NCI-H128 (cell line): ENCODE measurements at regions not wholly inside any gene's neighbourhood (a gene's known extent, or its start where the extent isn't known, plus 50 kb on each side); places are given as distances from the start of the nearest gene placed in this dataset.
"Not testable (repeated sequence)": the region's sequence is repeated elsewhere in the genome, so short reads cannot be mapped to it uniquely, and the experiment has no call there.

Experiments
- DNase-seq: peaks from one replicate; lab custom pipeline; 2025; ENCODE audit not compliant: unreplicated experiment; lab: John Stamatoyannopoulos, UW

GRCh38 chr2:111492995-111493719 is 372.4 kb downstream of the BCL2L11 start:
- DNase-seq, result not testable (repeated sequence)

- DNase-seq, result not testable (repeated sequence)
Measured at GRCh38 chr2:111493720-111494078, 373.0 kb downstream of the BCL2L11 start.

DNA sequence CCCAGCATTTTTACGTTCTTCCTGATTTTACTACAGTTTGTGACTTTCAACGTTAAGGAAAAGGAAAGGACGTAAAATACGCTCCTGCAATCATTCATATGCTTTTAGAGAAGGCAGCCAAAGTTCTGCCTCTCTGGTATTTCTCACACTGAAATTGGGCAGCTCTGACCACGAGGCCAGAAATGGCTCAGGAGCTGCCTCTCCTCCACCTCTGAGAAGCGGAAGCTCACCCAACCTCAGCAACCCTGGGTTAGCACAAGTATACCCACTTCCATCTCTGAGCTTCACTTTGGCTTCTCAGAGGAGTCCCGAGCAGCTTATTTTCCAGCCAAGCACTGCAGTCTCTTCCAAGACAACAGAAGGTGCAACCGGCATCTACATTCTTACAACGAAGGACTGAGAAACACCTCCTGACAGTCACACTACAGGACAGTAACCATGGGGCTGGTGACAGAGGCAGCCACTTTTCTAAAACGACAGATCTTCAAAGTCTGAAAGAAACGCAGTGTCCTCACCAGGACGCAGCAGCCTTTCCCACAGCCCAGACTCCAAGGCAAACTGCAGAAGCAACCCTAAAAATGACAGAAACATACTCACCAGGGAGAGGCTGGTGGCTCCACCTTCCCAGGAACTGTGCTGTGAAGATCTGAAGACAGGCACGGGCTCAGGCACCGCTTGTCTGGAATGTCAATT is 373.7 kb downstream of the BCL2L11 start:
- not testable (repeated sequence) for DNase-seq

DNA sequence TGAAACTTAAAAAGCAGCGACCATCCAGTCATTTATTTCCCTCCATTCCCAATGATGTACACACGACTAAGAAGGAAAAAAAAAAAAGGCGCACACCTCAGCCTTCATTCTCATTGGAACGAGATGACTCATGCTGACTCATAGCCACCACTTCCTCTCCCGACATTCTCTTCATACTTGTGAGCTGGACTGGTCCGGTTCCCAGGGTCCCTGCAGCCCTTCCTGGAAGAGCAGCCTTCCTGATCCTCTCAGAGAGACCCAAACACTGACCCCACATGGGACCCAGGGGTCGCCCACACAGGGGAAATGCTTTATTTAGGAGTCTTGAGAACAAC is 374.2 kb downstream of the BCL2L11 start:
- not testable (repeated sequence) for DNase-seq

DNA sequence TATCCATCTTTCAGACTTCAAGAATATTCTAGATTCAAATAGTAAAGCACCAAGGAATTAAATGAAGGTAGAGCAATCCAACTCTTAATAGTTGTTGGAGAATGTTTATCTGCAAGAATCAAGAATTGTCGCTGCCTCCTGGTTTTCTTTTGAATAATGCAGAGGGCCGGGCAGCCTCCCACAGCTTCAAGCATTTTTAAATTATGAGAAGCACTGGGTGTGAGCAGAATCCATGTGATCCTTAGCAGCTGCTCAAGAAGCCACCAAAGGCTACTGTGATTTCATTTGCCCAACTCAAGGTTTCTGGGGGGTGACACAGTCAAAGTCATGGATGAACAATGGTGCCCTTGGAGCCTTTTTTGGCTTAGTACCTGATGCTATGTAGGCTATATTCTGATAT is 374.9 kb downstream of the BCL2L11 start:
- DNase-seq, result not testable (repeated sequence)

GRCh38 chr2:111496176-111496575 is 375.5 kb downstream of the BCL2L11 start:
- not testable (repeated sequence) for DNase-seq

DNA sequence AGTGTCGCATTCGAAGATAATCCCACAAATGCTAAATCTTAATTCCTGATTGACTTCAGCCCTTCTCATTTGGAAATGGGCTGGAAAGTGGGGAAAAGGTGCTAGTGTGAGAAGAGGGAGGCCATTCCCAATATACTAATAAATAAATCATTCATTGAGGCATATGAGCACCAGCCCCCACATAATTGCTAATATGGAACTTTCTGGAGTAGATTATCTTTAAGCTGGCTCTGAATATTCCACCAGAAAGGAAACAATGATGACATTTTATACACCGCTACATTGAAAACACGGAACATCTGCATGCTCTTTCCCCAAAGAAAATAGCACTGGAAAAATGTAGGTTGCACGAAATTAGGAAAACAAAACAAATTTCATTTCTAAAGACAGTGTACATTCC is 376.1 kb downstream of the BCL2L11 start:
- not testable (repeated sequence) for DNase-seq

GRCh38 chr2:111497270-111497669 is 376.6 kb downstream of the BCL2L11 start:
- DNase-seq, result not testable (repeated sequence)

GRCh38 chr2:111500536-111501062 is 379.9 kb downstream of the BCL2L11 start:
- not testable (repeated sequence) for DNase-seq

- DNase-seq, result not testable (repeated sequence)
Measured at GRCh38 chr2:111503844-111504570, 380.0 kb downstream of the ANAPC1 start.

DNA sequence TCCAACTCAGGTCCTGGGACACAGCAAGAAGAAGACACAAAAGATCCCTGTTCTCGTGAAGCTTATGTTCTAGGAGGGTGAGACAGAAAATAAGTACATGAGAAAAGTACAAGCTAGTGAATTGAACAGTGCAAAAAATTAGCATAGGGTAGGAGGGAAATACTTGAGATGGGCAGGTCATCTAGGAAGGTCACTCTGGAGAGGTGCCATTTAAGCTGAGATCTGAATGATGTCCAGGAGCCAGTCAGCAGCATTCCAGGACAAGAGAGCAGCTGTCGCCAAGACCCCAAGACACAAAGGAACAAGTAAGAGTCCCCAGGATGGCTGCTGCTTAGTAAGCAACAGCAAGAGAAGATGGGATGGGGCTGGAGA is 379.4 kb downstream of the ANAPC1 start:
- DNase-seq, result not testable (repeated sequence)

DNA sequence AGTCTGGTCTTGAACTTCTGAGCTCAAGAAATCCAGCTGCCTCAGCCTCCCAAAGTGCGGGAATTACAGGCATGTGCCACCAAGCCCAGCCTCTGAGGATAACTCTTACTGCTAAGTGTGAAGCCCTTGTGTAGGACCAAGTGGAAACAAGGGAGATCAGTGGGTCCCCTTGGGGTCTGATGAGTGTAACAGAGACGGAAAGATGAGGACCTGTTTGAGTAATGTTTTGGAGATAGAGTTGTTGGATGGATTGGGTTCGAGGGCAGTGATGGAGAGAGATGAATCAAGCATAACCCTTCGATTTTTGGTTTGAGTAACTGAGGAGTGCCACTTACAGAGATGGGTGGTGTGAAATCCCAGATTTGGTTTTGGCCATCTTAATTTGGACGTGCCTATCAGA is 378.7 kb downstream of the ANAPC1 start:
- not testable (repeated sequence) for DNase-seq

DNA sequence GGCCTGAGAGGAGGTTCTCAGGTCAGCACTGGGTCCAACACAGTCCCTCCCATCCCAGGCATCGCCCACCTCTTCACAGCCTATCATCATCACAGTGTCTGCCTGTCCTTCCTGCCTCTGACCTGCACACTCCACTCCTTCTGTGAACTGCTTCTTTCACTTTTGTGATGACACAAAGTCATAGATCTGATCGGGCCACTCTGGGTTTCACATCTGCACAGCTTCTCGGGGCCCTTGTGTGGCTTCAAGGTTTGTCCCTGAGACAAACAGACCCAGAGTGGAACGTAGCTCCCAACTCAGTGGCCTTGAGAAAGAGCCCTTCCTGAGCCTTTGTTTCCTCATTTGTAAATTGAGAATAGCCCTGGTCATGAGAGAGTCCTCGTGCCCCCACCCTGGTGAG is 377.1 kb downstream of the ANAPC1 start:
- not testable (repeated sequence) for DNase-seq

- not testable (repeated sequence) for DNase-seq
Measured at GRCh38 chr2:111509225-111509869, 374.6 kb downstream of the ANAPC1 start.

GRCh38 chr2:111510384-111510783 is 373.6 kb downstream of the ANAPC1 start:
- DNase-seq, result not testable (repeated sequence)

DNA sequence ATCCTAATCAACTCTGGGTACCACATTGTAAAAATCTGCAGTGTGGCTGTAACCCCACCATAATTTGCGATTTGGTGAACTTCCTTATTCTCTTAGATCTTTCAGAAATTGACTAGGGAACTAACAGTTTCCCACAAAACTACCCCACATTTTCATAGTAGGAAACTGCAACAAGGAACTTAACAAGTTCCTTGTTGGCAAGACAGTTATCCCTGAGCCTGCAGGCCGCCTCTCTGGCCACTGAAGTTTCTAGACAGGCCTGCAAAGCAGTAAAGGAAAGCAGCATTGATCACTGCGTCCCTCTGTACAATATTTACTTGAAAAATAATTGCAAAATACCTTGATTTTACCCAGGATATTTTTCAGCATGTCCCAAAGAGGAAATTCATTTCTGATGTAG is 372.9 kb downstream of the ANAPC1 start:
- not testable (repeated sequence) for DNase-seq

DNA sequence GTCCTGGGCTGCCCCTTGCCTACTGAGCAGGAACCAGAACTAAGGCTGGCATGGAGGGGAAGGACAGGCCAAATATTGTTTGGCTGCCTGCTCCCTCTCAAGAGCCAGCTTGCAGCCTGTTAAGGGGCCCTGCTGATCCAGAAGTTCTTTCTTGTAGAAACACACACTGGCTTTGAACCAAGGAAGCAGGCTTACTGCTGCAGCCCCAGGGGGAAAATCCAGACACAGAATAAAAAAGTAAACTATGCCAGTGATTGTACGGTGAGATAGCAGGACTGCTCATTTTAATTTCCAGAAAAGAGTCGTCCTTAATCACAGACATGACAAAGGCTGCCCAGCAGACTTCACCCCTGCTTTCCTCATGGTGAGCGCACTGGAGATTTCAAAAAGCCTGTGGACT is 371.6 kb downstream of the ANAPC1 start:
- not testable (repeated sequence) for DNase-seq

DNA sequence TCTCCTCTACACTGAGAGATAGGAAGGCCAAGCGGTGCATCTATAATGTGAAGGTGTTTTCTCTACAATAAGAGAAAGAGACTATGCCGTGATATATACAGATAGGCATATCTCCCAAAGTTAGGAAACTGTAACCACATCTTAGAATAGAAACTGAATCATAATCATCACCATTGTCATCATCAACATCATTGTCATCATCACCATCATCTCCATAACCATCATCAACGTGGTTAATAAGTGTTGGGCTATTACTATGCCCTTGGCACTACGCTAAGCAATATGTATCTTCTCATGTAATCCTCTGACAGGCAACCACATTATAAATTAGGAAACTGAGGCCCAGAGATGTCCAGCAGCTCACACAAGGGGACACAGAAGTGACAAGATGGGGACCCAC is 369.9 kb downstream of the ANAPC1 start:
- DNase-seq, result not testable (repeated sequence)

- not testable (repeated sequence) for DNase-seq
Measured at GRCh38 chr2:111517050-111517720, 366.8 kb downstream of the ANAPC1 start.

- not testable (repeated sequence) for DNase-seq
Measured at GRCh38 chr2:111517721-111518053, 366.3 kb downstream of the ANAPC1 start.

GRCh38 chr2:111519071-111519470 is 364.9 kb downstream of the ANAPC1 start:
- no peak for DNase-seq
